Panc1 (cell line): ENCODE measurements at regions not wholly inside any gene's neighbourhood (a gene's known extent, or its start where the extent isn't known, plus 50 kb on each side); places are given as distances from the start of the nearest gene placed in this dataset.

Source experiments
- POLR2AphosphoS5 ChIP-seq: IDR thresholded peaks from 2 replicates; pipeline ENCODE4 v1.6.1; 2012; ENCODE audit warnings: mild to moderate bottlenecking, low read depth, low read length, moderate library complexity
- REST ChIP-seq, 2 experiments: IDR thresholded peaks; 2 replicates each; pipeline ENCODE4 v1.6.1; 2011 to 2012; ENCODE audit warnings: low read depth in 2 of 2, control low read depth in 1 of 2, low read length in 1 of 2, mild to moderate bottlenecking in 1 of 2, moderate library complexity in 1 of 2; ENCODE audit not compliant: insufficient read depth in 1 of 2
- TCF7L2 ChIP-seq: IDR thresholded peaks from 2 replicates; pipeline ENCODE4 v1.6.1; 2011; ENCODE audit warnings: mild to moderate bottlenecking, low read depth, low read length, inconsistent platforms
- TF ChIP-seq, protein P1 (sequence below): fragments of 450-650 bp; IDR thresholded peaks from 2 replicates; pipeline ENCODE4 v1.5.1; 2017; ENCODE audit warnings: mild to moderate bottlenecking

DNA sequence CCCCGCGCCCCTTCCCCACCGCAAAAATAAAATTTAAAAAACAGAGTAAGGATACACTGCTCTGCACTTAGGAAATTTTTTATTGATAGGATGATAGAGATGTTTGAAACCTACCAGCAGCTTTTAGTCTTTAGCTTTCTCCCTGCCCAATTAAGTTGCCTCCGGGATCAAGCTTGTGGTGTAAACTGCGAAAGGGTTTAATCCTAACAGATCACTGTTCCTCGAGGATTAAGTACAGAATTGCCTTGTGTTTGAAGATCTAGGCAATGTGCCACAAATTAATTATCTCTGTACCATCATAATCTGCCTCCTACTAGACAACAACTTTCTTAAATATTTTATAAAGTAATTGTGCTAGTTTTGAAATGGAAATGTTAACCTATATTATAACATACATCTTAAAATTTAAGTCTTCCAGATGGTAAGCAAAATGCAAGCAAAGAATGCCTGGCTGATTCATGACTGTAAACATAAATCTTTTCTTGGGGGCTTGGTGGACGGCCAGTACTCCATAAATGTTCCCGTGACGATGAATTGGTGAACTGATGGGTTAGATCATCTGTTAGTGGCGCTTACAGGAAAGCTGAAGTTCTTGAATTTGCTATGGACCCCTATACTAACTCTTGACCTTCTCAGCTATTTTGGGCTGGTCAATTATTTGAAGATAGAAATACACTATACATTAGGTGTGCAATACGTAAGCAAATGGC is 58.0 kb upstream of the ARHGAP18 start:
- TF ChIP-seq, protein P1, sequence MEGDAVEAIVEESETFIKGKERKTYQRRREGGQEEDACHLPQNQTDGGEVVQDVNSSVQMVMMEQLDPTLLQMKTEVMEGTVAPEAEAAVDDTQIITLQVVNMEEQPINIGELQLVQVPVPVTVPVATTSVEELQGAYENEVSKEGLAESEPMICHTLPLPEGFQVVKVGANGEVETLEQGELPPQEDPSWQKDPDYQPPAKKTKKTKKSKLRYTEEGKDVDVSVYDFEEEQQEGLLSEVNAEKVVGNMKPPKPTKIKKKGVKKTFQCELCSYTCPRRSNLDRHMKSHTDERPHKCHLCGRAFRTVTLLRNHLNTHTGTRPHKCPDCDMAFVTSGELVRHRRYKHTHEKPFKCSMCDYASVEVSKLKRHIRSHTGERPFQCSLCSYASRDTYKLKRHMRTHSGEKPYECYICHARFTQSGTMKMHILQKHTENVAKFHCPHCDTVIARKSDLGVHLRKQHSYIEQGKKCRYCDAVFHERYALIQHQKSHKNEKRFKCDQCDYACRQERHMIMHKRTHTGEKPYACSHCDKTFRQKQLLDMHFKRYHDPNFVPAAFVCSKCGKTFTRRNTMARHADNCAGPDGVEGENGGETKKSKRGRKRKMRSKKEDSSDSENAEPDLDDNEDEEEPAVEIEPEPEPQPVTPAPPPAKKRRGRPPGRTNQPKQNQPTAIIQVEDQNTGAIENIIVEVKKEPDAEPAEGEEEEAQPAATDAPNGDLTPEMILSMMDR = no peak
- TF ChIP-seq REST (IDR thresholded peaks at IDR 0.05; ENCODE audit: insufficient read depth in 1 of 2, low read depth in 2 of 2, low read length in 1 of 2) = no peak
- no peak for TF ChIP-seq POLR2AphosphoS5
- no peak for TF ChIP-seq TCF7L2
